ELF-1 (cell line): ENCODE measurements at regions not wholly inside any gene's neighbourhood (a gene's known extent, or its start where the extent isn't known, plus 50 kb on each side); places are given as distances from the start of the nearest gene placed in this dataset.

ENCODE experiments used
- DNase-seq: peaks from one replicate; pipeline ENCODE4 v3.0.0-alpha.2; 2016; ENCODE audit warnings: low read depth, low spot score

DNA sequence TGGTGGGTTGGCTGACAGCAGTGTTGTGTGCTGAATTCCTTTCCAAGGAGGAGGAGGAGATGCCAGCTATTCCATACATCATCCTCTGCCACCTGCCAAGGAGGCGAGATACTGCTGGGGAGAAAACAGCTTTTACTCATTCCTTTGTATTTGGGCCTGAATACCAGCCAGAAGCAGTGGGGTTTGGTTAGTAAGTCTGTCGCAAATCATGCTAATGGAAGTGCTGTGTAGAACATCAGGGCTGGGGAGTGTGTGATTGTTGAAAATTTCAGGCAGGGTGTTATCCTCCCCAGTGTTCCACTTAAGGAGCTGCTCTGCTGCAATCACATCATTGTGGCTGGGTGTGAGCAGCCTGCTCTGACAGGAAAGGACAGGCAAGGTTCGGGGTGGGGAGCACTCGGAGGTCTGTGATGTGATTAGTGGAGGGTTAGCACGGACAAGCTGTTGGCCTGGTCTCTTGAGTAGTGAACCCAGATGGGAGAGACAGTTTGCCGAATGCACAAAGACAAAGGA, 128.2 kb upstream of the DLX2 start:
- DNase-seq, result peak; percentile 13

- no peak for DNase-seq
These were observed 128.8 kb upstream of the DLX2 start for GRCh38 chr2:172231508-172231907.

DNA sequence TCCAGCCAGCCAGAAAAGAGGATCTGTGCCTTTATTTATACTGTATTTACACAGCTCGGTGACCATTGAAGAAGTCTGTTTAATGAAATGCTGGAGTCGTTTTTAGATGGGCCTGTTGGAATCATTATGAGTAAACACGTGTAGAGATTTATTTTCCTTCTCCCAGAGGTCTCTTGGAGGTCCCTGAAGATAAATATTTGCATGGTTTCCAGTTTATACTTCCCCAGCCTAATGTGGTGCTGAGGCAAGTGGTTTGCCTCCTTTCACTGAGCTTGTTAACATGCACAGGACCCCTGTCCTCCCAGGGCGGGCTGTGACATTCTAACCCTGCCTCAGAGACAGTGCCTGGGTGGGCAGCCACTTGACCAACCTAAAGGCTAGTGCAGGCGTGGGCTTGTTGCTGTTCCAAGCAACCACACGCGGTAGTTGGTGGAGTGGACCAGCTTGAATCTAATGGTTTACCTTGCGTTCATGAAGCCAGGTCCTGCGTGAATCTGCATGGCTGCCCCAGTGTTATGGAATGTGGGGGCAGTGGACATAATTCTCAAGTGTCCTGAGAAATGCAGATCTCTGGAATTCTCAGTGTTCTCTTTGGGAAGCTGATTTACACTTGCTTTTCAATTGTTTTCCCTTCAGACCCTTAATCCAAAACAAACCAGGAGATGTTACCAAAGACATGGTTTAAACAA, 130.2 kb upstream of the DLX2 start:
- DNase-seq, result no peak

DNA sequence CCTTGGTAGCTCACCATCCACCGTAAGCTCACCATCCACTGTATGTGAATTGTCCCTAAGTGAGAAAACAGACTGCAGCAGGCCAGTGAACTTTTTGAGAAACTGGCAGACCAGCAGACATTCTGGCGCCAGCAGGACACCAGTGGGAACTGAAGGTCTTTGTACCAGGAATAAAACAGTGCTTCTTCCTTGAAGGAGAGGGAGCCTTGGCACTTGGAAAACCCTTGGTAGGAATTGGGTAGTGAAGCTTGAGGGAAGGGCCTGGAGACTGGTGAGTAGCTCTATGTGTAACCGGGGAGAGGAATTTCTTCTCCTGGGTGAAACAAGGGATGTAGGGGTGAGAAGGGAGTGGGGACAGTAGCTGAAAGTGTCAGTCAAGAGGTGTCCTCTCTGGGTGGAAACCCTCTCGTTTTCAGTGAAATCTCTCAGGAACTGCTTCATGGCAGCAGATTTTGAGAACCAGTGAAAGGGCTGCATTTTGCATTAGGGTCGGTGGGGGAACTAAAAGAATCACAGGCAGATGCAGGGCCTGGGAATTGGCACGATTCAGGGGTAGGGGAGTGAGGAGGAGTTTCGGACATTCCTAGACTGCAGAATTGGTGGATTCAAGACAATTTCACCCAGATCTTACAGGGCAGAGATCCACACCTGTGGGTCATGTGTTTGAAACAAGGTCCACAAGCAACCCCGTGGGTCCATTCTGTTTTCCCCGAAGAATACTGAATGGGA, 131.5 kb upstream of the DLX2 start:
- peak; percentile 13 for DNase-seq

- peak; percentile 74 for DNase-seq
These were observed 132.3 kb upstream of the DLX2 start for GRCh38 chr2:172234716-172235691.

DNA sequence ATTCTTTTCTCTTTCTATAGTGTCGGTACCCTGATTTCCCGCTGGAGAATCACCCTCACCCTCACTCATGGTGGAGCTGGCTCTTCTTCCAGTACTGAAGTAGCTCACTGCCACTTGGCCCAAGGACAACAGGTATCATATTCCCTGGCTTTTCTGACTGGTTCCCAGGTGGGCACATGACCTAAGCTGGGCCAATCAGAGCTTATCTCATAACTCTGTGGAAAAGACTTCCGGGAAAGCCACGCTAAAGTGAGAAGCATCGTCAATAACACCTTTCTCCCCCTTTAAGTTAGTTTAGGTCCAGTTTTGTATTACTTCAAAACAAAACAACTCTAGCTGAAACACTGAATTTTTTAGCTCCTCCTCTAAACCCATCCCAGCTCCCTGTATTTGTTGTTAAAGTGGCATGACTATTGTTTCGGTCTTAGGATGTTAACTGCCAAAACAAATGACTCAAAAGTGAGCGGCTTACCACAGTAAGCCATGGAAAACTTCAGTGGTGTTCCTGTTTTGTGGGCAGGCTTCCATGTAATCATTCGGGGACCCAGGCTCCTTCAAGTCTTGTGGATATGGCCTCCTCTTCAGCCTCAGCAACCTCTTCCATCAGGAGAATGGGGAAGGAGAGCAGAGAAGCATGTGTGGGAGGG, 137.4 kb upstream of the DLX2 start:
- DNase-seq, result no peak

DNA sequence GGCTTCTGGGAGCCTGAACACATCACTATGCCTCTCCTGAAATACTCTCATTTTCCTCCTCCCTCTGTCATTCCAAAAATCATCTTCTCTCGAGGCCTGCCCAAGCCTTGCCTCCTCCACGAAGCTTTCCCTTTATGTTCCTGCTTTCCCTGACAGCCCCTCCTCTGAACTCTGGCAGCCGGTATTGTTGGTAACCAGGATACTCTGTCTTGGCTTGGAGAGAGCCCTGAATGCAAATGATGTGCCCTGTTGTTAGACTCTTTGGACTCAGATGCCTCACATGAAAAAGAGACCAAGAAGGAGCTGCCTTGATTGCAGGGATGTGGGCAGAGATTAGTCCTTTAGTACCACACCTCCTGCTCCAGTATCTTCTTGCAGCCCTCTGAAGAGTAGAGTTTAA, 138.5 kb upstream of the DLX2 start:
- no peak for DNase-seq

DNA sequence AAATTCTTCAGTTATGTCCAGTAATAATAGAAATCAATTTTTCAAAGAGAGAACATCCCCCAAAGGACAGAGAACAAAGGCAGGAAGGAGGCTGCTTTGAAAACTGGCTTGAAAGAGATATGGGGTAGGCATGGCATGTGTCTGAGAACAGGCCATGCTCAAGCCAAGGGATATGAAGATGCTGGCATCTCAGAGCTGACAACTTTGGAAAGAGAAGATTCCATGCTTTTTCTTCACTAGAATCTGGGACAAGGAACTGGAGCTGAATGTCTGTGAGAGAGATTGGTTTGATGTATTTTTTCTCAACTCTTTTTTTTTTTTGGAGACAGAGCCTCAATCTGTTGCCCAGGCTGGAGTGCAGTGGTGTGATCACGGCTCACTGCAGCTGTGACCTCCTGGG, 139.8 kb upstream of the DLX2 start:
- DNase-seq, result no peak

DNA sequence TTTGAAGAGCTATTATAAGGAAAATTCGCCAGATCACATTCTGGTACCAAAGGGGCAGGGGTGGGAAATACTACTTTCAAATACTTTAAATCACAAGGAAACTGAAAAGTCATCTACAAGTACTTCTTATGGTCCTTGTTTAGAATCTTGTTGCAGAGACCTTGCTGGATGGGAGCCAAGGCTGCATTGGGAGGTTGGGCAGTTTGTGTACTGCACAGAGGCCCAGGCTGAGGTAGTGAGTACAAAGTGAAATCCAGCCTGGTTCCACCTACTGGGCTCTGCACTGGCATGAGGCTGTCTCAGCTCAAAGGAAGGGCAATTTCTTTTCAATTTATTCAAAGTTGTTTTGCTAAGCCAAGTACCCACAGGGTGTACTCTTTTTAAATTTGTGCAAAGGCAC, 140.3 kb upstream of the DLX2 start:
- DNase-seq, result no peak

- no peak for DNase-seq
These were observed 141.9 kb upstream of the DLX2 start for GRCh38 chr2:172244419-172245130.

DNA sequence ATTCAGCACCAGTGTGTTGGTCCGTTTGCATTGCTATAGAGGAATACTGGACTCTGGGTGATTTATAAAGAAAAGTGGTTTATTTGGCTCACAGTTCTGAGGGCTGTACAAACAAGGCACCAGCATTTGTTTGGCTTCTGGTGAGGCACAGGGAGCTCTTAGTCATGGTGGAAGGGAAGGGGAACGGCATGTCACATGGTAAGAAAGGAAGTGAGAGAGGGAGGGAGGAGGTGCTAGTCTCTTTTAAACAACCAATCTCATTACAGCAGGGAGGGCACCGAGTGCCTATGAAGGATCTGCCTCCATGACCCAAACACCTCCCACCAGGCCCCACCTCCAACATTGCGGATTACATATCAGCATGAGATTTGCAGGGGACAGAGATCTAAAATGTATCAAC, 143.9 kb upstream of the DLX2 start:
- no peak for DNase-seq

DNA sequence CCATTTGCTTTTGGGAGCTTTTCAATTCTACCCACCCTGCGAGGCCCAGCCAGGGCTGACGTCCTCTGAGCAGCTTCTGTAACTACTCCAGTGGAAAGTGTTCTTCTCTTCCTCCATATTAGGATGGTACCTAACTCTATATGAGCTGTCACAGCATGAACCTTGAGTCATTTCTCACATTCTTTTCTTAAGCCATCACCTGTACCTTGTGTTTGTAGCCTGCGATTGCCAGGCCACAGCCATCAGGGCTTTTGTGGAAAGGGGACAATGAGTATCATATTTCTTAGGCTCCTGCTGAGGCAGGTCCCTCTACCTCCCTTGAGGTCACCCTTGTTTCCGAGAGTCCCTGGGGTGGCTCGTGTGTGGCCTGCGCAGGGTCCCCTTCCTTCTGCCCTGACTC, 144.5 kb upstream of the DLX2 start:
- DNase-seq, result no peak

- no peak for DNase-seq
These were observed 145.7 kb upstream of the DLX2 start for GRCh38 chr2:172248381-172248780.

GRCh38 chr2:172248785-172249187, 146.1 kb upstream of the DLX2 start:
- peak; percentile 38 for DNase-seq

DNA sequence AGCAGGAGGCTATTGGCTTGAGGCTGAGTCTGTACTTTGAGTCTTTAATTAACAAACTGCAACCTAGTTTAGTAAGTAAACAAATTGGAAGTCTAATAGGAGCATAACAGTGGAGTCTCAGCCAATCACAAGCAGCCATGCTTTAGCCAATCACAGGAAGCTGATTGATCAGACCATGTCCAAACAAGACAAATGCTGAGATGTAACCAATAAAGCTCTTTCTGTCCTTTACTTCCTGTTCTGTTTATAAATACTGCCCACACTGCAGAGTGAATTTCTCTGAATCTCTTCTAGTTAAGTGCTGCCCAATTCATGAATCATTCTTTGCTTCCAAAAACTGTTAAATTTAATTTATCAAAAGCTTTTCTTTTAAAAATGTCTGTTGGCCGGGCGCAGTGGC, 146.6 kb upstream of the DLX2 start:
- no peak for DNase-seq

- no peak for DNase-seq
These were observed 147.3 kb upstream of the DLX2 start for GRCh38 chr2:172249986-172250385.

GRCh38 chr2:172251231-172251630, 148.5 kb upstream of the DLX2 start:
- DNase-seq, result no peak

GRCh38 chr2:172252154-172252553, 149.5 kb upstream of the DLX2 start:
- DNase-seq, result no peak

DNA sequence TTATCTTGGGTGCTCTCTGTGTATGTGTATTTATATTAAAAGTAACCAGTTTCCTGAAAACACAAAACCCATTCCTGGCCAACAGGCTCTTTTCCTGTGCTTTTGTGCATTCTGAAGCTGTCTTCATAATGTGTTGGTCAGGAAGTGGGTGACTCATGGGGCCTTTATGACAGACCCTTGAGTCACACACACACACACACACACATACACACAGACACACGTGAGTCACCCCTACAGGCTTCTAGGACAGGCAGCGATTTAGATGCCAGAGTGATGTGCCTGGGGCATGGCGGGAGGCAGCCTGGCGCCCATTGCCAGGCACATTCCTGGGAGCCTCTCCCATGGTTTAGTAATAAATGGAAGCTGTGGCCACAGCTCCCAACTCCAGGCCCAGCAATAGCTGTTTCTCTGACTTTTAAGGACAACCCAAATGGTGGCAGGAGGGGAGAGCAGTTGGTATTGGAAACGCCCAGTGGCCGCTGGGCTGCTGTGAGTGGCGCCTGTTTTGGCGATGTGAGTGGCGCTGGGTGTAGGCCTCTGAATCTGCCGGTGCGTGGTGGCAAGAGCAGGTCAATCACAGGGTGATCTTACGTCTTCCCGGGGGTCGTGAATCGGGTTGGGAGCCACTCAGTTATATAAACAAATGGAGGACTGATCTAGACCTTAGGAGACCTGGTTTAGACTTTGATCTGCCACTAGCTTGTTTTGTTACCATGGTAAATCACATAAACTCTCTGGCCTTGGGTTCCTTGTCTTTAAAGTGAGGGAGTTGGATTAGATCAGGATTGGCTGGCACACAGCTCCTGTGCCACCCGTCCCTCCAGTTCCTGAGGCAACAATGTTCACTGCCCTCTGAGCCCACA, 150.7 kb upstream of the DLX2 start:
- peak; percentile 84 for DNase-seq

- no peak for DNase-seq
These were observed 154.2 kb upstream of the DLX2 start for GRCh38 chr2:172256886-172257285.
